WTC11 (cell line): ENCODE measurements at regions not wholly inside any gene's neighbourhood (a gene's known extent, or its start where the extent isn't known, plus 50 kb on each side); places are given as distances from the start of the nearest gene placed in this dataset.
"Not testable (repeated sequence)": the region's sequence is repeated elsewhere in the genome, so short reads cannot be mapped to it uniquely, and the experiment has no call there.

Experiments used
- ATAC-seq: fragments of 200-7000 bp; cut with Tn5 transposase; 2 replicates; pipeline ENCODE4 v1.10.0; 2021; ENCODE audit warnings: mild to moderate bottlenecking, moderate library complexity
- CTCF ChIA-PET: fragments of 300-600 bp; sonication (Branson Sonifier 250); formaldehyde crosslinking; loops from one replicate; lab custom pipeline; 2021; ENCODE audit warnings: antibody characterized with exemption; lab: Charles Lee
- POLR2A ChIA-PET: fragments of 350-600 bp; sonication (Branson Sonifier 250); formaldehyde crosslinking; loops from one replicate; lab custom pipeline; 2021; ENCODE audit warnings: antibody characterized with exemption; lab: Charles Lee
- DNase-seq: peaks from one replicate; pipeline ENCODE4 v3.0.0; 2021; ENCODE audit warnings: low spot score
- H3K27ac Mint-ChIP-seq: 2 replicates; pipeline ENCODE4 v1.8.0; 2021; ENCODE audit warnings: mixed read lengths
- H3K27me3 Mint-ChIP-seq: 2 replicates; pipeline ENCODE4 v1.8.0; 2021; ENCODE audit warnings: low read depth, mild to moderate bottlenecking, moderate library complexity, mixed read lengths
- H3K36me3 Mint-ChIP-seq: 2 replicates; pipeline ENCODE4 v1.8.0; 2021; ENCODE audit warnings: mixed read lengths
- H3K4me1 Mint-ChIP-seq: 2 replicates; pipeline ENCODE4 v1.8.0; 2022; ENCODE audit warnings: mixed read lengths
- H3K4me3 Mint-ChIP-seq: 2 replicates; pipeline ENCODE4 v1.8.0; 2021; ENCODE audit warnings: mild to moderate bottlenecking, moderate library complexity, mixed read lengths
- H3K9me3 Mint-ChIP-seq: 2 replicates; pipeline ENCODE4 v1.8.0; 2021; ENCODE audit warnings: mixed read lengths
- ATF1 ChIP-seq: sonication (generic); formaldehyde crosslinking; IDR thresholded peaks from 2 replicates; pipeline ENCODE4 v1.8.1; 2023; ENCODE audit warnings: mild to moderate bottlenecking, moderate library complexity, missing genetic modification reagents
- CREB1 ChIP-seq: sonication (generic); formaldehyde crosslinking; IDR thresholded peaks from 2 replicates; pipeline ENCODE4 v1.8.0; 2023; ENCODE audit warnings: mild to moderate bottlenecking, missing genetic modification reagents
- EMX1 ChIP-seq: fragments of 250-450 bp; sonication (Bioruptor Pico); IDR thresholded peaks from 2 replicates; pipeline ENCODE4 v1.8.0; 2021; ENCODE audit warnings: mild to moderate bottlenecking
- FOXP4 ChIP-seq: sonication (generic); formaldehyde crosslinking; IDR thresholded peaks from 2 replicates; pipeline ENCODE4 v1.8.0; 2022; ENCODE audit warnings: mild to moderate bottlenecking, missing genetic modification reagents
- GABPB1 ChIP-seq: sonication (generic); formaldehyde crosslinking; IDR thresholded peaks from 2 replicates; pipeline ENCODE4 v1.8.1; 2023; ENCODE audit warnings: mild to moderate bottlenecking, missing genetic modification reagents
- HMGA2 ChIP-seq: fragments of 250-450 bp; sonication (Bioruptor Pico); IDR thresholded peaks from 2 replicates; pipeline ENCODE4 v1.4.0; 2021; ENCODE audit warnings: mild to moderate bottlenecking, moderate library complexity
- JAZF1 ChIP-seq: fragments of 250-450 bp; sonication (Bioruptor Pico); IDR thresholded peaks from 2 replicates; pipeline ENCODE4 v1.9.0; 2021; ENCODE audit warnings: moderate library complexity, mild to moderate bottlenecking, inconsistent platforms
- NR1H2 ChIP-seq: sonication (generic); formaldehyde crosslinking; IDR thresholded peaks from 2 replicates; pipeline ENCODE4 v1.9.0; 2021; ENCODE audit warnings: mild to moderate bottlenecking, moderate library complexity, missing genetic modification reagents
- OVOL2 ChIP-seq: fragments of 250-450 bp; sonication (Bioruptor Pico); IDR thresholded peaks from 2 replicates; pipeline ENCODE4 v1.9.0; 2021; ENCODE audit warnings: mild to moderate bottlenecking, borderline replicate concordance
- SOX15 ChIP-seq: fragments of 250-450 bp; sonication (Bioruptor Pico); IDR thresholded peaks from 2 replicates; pipeline ENCODE4 v1.9.0; 2021; ENCODE audit warnings: mild to moderate bottlenecking
- TEAD1 ChIP-seq: sonication (generic); formaldehyde crosslinking; IDR thresholded peaks from 2 replicates; pipeline ENCODE4 v1.8.0; 2022; ENCODE audit warnings: mild to moderate bottlenecking, missing genetic modification reagents
- TP53 ChIP-seq: sonication (generic); formaldehyde crosslinking; IDR thresholded peaks from 2 replicates; pipeline ENCODE4 v1.8.1; 2023; ENCODE audit warnings: mild to moderate bottlenecking, missing genetic modification reagents
- ZBTB21 ChIP-seq: sonication (generic); formaldehyde crosslinking; IDR thresholded peaks from 2 replicates; pipeline ENCODE4 v1.8.1; 2023; ENCODE audit warnings: mild to moderate bottlenecking, missing genetic modification reagents, borderline replicate concordance
- ZNF423 ChIP-seq: fragments of 250-450 bp; sonication (Bioruptor Pico); IDR thresholded peaks from 2 replicates; pipeline ENCODE4 v2.1.2; 2022; ENCODE audit warnings: mild to moderate bottlenecking, moderate library complexity
- TF ChIP-seq, protein P1 (sequence below): fragments of 250-450 bp; sonication (Bioruptor Pico); IDR thresholded peaks from 2 replicates; pipeline ENCODE4 v1.8.0; 2021; ENCODE audit warnings: mild to moderate bottlenecking
- TF ChIP-seq, protein P2 (sequence below): sonication (generic); formaldehyde crosslinking; IDR thresholded peaks from 2 replicates; pipeline ENCODE4 v1.8.1; 2023; ENCODE audit warnings: mild to moderate bottlenecking, missing genetic modification reagents
- TF ChIP-seq, protein P3 (sequence below): sonication (generic); formaldehyde crosslinking; IDR thresholded peaks from 2 replicates; pipeline ENCODE4 v1.8.1; 2023; ENCODE audit warnings: mild to moderate bottlenecking, missing genetic modification reagents, borderline replicate concordance

DNA sequence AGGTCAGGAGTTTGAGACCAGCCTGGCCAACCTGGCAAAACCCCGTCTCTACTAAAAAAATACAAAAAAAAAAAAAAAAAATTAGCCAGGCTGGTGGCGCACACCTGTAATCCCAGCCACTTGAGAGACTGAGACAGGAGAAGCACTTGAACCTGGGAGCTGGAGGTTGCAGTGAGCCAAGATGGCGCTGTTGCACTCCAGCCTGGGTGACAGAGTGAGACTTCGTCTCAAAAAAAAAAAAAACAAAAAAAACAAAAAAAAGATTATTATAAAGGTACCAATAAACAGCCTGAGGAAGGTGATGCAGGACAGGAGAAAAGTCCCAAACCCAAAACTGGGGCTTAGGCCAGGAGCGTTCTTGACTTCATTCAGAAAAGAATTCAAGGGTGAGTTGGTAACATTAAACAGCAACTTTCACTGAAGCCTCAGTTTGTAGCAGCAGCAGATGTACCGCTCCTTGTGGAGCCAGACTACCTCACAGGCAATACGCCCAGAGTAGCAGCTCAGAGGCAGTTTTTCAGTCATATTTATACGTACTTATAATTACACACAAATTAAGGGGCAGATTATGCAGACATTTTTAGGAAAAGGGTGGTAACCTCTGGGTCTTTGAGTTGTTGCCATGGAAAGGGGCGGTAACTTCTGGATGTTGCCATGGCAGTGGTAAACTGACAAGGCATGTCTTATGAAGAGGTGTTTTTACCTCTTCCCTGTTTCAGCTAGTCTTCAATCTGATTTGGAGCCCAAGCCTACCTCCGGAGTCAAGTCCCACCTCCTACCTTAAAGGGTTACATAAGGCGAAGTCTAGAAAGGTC, 1596.6 kb upstream of the CELF4 start:
- TF ChIP-seq TP53 (CRISPR knock-in tag), result no peak
- TF ChIP-seq, protein P1, sequence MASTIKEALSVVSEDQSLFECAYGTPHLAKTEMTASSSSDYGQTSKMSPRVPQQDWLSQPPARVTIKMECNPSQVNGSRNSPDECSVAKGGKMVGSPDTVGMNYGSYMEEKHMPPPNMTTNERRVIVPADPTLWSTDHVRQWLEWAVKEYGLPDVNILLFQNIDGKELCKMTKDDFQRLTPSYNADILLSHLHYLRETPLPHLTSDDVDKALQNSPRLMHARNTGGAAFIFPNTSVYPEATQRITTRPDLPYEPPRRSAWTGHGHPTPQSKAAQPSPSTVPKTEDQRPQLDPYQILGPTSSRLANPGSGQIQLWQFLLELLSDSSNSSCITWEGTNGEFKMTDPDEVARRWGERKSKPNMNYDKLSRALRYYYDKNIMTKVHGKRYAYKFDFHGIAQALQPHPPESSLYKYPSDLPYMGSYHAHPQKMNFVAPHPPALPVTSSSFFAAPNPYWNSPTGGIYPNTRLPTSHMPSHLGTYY (CRISPR knock-in tag), result no peak
- no peak for TF ChIP-seq OVOL2 (CRISPR knock-in tag)
- no peak for TF ChIP-seq FOXP4 (CRISPR knock-in tag)
- no peak for TF ChIP-seq CREB1 (CRISPR knock-in tag)
- TF ChIP-seq JAZF1 (CRISPR knock-in tag), result no peak
- no peak for TF ChIP-seq ATF1 (CRISPR knock-in tag)
- TF ChIP-seq ZBTB21 (CRISPR knock-in tag), result no peak
- no peak for TF ChIP-seq NR1H2
- TF ChIP-seq SOX15 (CRISPR knock-in tag), result no peak
- peaks cover 20% of the 10 kb centered on the region for H3K4me1 Mint-ChIP-seq
- no peak overlapping the region for H3K27ac Mint-ChIP-seq
- CTCF ChIA-PET, result interaction anchor here (0.6 to 0.7 kb wide), 5 partner anchors 21 to 564 kb away, joined by 3 to 4 read pairs (median 3); no protein-coding TSS in a partner anchor
- DNase-seq (peak; percentile 24), ATAC-seq (no peak)
- peaks cover 10% of the 10 kb centered on the region for H3K36me3 Mint-ChIP-seq
- no peaks in the 10 kb centered on the region for H3K27me3 Mint-ChIP-seq
- peaks cover 31% of the 10 kb centered on the region for H3K9me3 Mint-ChIP-seq
- no peak overlapping the region for H3K4me3 Mint-ChIP-seq
- POLR2A ChIA-PET, result no interaction called here

DNA sequence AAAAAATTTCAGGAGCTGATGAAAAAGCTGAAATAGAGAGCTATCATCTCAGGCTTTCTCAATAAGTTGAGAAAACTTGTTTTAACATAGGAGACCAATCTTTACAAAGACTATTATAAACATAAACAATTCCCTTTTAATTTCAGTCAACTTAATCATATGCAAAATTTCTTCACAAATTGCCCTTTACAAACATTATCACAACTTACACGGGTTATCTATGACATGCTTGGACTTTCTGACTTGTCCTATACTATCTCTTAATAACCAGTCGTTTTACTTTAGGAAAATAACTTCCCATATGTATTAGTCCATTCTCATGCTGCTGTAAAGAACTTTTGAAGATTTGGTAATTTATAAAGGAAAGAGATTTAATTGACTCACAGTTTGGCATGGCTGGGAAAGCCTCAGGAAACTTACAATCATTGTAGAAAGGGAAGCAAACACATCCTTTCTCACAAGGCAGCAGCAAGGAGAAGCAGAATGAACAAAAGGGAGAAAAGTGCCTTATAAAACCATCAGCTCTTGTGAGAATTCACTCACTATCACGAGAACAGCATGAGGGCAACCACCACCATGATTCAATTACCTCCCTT, 1583.7 kb upstream of the CELF4 start:
- peaks cover 73% of the 10 kb centered on the region for H3K9me3 Mint-ChIP-seq
- ATAC-seq (no peak), DNase-seq (no peak)
- no peak overlapping the region for H3K27ac Mint-ChIP-seq
- TF ChIP-seq GABPB1 (CRISPR knock-in tag), result no peak
- H3K27me3 Mint-ChIP-seq, result peaks cover 3% of the 10 kb centered on the region
- no peak overlapping the region for H3K4me3 Mint-ChIP-seq
- H3K36me3 Mint-ChIP-seq, result peaks cover 72% of the 10 kb centered on the region
- POLR2A ChIA-PET, result no interaction called here
- CTCF ChIA-PET, result no interaction called here
- no peaks in the 10 kb centered on the region for H3K4me1 Mint-ChIP-seq

GRCh38 chr18:39134255-39134654, 1568.7 kb upstream of the CELF4 start:
- Mint-ChIP-seq H3K27me3 (no peaks in the 10 kb centered on the region), H3K9me3 (peaks cover 15% of the 10 kb centered on the region), H3K27ac (no peak overlapping the region), H3K4me3 (no peak overlapping the region), H3K4me1 (peaks cover 15% of the 10 kb centered on the region), H3K36me3 (no peaks in the 10 kb centered on the region)
- ATAC-seq (peak; percentile 47), DNase-seq (no peak)
- ChIA-PET CTCF (no interaction called here), POLR2A (no interaction called here)
- TF ChIP-seq JAZF1 (CRISPR knock-in tag) (no peak), HMGA2 (no peak), ZNF423 (CRISPR knock-in tag) (no peak), TEAD1 (CRISPR knock-in tag) (no peak), EMX1 (CRISPR knock-in tag) (no peak)
- TF ChIP-seq, protein P2, sequence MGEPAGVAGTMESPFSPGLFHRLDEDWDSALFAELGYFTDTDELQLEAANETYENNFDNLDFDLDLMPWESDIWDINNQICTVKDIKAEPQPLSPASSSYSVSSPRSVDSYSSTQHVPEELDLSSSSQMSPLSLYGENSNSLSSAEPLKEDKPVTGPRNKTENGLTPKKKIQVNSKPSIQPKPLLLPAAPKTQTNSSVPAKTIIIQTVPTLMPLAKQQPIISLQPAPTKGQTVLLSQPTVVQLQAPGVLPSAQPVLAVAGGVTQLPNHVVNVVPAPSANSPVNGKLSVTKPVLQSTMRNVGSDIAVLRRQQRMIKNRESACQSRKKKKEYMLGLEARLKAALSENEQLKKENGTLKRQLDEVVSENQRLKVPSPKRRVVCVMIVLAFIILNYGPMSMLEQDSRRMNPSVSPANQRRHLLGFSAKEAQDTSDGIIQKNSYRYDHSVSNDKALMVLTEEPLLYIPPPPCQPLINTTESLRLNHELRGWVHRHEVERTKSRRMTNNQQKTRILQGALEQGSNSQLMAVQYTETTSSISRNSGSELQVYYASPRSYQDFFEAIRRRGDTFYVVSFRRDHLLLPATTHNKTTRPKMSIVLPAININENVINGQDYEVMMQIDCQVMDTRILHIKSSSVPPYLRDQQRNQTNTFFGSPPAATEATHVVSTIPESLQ (CRISPR knock-in tag), result no peak
- TF ChIP-seq, protein P3, sequence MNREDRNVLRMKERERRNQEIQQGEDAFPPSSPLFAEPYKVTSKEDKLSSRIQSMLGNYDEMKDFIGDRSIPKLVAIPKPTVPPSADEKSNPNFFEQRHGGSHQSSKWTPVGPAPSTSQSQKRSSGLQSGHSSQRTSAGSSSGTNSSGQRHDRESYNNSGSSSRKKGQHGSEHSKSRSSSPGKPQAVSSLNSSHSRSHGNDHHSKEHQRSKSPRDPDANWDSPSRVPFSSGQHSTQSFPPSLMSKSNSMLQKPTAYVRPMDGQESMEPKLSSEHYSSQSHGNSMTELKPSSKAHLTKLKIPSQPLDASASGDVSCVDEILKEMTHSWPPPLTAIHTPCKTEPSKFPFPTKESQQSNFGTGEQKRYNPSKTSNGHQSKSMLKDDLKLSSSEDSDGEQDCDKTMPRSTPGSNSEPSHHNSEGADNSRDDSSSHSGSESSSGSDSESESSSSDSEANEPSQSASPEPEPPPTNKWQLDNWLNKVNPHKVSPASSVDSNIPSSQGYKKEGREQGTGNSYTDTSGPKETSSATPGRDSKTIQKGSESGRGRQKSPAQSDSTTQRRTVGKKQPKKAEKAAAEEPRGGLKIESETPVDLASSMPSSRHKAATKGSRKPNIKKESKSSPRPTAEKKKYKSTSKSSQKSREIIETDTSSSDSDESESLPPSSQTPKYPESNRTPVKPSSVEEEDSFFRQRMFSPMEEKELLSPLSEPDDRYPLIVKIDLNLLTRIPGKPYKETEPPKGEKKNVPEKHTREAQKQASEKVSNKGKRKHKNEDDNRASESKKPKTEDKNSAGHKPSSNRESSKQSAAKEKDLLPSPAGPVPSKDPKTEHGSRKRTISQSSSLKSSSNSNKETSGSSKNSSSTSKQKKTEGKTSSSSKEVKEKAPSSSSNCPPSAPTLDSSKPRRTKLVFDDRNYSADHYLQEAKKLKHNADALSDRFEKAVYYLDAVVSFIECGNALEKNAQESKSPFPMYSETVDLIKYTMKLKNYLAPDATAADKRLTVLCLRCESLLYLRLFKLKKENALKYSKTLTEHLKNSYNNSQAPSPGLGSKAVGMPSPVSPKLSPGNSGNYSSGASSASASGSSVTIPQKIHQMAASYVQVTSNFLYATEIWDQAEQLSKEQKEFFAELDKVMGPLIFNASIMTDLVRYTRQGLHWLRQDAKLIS (CRISPR knock-in tag), result no peak

DNA sequence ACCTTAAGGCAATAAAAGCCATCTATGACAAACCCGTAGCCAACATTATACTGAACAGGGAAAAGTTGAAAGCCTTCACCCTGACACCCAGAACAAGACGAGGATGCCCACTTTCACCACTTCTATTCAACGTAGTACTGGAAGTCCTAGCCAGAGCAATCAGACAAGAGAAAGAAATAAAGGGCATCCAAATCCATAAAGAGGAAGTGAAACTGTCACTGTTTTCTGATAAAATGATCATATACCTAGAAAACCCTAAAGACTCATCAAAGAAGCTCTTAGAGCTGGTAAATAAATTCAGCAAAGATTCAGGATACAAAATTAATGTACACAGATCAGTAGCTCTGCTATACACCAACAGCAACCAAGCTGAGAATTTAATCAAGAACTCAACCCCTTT, 1561.9 kb upstream of the CELF4 start:
- CTCF ChIA-PET, H3K27ac Mint-ChIP-seq, H3K36me3 Mint-ChIP-seq, H3K27me3 Mint-ChIP-seq, POLR2A ChIA-PET, DNase-seq, H3K4me3 Mint-ChIP-seq, ATAC-seq, H3K4me1 Mint-ChIP-seq: not testable (repeated sequence)
- H3K9me3 Mint-ChIP-seq, result peaks cover 45% of the 10 kb centered on the region
